ENCODE measurements at regions not wholly inside any gene's neighbourhood (a gene's known extent, or its start where the extent isn't known, plus 50 kb on each side); places are given as distances from the start of the nearest gene placed in this dataset.

DNA sequence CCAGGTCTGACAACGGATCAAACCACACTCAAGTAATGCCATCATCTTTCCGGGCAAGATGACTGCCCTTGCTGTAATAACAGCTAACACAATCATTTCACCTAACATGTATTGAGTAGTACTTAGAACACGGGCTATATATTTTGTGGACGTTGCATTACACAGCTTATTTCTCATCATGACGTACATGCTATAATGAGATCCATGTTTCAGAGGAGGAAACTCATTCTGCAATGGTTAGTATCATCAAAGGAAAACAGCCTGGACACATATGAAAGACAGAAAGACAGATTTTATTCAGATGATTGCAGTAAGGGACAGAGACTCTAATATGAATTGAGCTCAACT lies 446.7 kb downstream of the HS3ST3B1 start (continued):
- TF ChIP-seq, protein P1, sequence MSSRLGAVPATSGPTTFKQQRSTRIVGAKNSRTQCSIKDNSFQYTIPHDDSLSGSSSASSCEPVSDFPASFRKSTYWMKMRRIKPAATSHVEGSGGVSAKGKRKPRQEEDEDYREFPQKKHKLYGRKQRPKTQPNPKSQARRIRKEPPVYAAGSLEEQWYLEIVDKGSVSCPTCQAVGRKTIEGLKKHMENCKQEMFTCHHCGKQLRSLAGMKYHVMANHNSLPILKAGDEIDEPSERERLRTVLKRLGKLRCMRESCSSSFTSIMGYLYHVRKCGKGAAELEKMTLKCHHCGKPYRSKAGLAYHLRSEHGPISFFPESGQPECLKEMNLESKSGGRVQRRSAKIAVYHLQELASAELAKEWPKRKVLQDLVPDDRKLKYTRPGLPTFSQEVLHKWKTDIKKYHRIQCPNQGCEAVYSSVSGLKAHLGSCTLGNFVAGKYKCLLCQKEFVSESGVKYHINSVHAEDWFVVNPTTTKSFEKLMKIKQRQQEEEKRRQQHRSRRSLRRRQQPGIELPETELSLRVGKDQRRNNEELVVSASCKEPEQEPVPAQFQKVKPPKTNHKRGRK (CRISPR knock-in tag; IDR thresholded peaks at IDR 0.05) = no peak
- no peak for TF ChIP-seq ZNF850 (CRISPR knock-in tag; conservative IDR thresholded peaks at IDR 0.05)

DNA sequence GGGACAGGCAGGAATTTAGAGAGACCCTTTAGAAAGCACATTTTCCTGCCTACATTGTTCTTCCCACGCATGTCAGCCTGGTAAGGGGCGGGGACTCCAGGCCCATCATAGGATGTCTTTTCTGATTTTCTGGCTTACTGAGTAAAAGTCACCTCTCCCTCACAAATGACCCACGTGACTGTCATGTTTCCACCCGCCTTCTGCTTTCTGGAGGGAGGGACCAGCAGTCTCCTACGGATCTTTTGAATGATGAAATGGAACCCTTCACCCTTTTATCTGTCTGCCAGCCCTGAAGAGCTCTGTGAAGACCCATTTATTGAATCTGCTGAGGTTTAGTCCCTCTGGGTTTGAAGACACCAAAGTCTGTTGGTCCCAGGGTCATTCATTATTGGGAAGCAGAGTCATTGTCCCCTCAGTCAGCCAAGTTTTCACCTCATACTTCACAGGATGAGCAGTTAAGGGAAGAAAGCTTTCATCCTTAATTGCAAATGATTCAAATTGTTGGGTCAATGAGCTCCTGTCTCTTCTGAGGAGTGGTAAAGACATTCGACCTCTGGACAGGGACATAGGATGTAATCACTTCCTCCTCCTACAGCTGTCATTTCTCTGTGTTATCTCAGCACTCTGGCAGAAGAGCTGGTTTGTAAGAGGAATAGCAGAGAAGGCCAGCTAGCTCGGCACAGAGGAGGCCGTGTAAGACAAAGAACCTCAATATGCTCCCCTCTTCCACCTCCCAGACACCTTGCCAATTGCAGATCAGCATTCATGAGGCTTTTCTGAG lies 446.1 kb downstream of the HS3ST3B1 start:
- intact Hi-C loops (cut with micrococcal nuclease; ENCODE audit: unreplicated experiment) (no loop called here), in situ Hi-C loops (cut with HindIII; ENCODE audit: extremely low pct_ligation_motif_present, low pct_unique_long_range_greater_than_20kb) (no loop called here)
- 7% methylated on average over 7 of the region's 8 CpGs for WGBS (ENCODE audit: low lambda C conversion rate)
- Histone ChIP-seq H3K4me3 (replicated peaks in 1 of 3; ENCODE audit: insufficient read depth in 1 of 3, low read depth in 2 of 3, low read length in 3 of 3) (no peak overlapping the region), H3K9me3 (ENCODE audit: low read length) (no peaks in the 10 kb centered on the region), H3K9ac (ENCODE audit: insufficient read depth, low read depth, low read length) (0 out of 2 replicates have a peak overlapping the region, but pooled peaks have one; percentile 5), H3K4me2 (ENCODE audit: low read depth, low read length) (no peak overlapping the region), H3K79me2 (ENCODE audit: insufficient read depth, low read length) (no peaks in the 10 kb centered on the region), H3K27ac (ENCODE audit: extremely low read length, insufficient read depth, low read length) (no peak overlapping the region), H3K4me1 (ENCODE audit: insufficient read depth, low read length) (0 out of 2 replicates have a peak, but pooled peaks cover 6% of the 10 kb centered on the region), H2AFZ (ENCODE audit: low read length) (no peak overlapping the region), H4K20me1 (ENCODE audit: insufficient read depth, low read length) (no peaks in the 10 kb centered on the region), H3K27me3 (ENCODE audit: control insufficient read depth in 1 of 2, insufficient read depth in 2 of 2, low read length in 2 of 2) (peaks cover 1 to 8% of the 10 kb centered on the region in 2 experiments; a peak in 2 of 5 replicates), H3K36me3 (replicated peaks in 1 of 2; ENCODE audit: control insufficient read depth in 1 of 2, insufficient read depth in 2 of 2, low read length in 2 of 2) (no peaks in the 10 kb centered on the region)
- no peak for DNase-seq (ENCODE audit: low spot score)
- POLR2A ChIA-PET = no interaction called here
- CTCF ChIA-PET (ENCODE audit: low intra/inter-chr PET ratio, low total read pairs) = no interaction called here
- no peak for FAIRE-seq
- no TSS peak for BruUV-seq (replicated peaks)
- no peak for ATAC-seq
- TF ChIP-seq, protein P2, sequence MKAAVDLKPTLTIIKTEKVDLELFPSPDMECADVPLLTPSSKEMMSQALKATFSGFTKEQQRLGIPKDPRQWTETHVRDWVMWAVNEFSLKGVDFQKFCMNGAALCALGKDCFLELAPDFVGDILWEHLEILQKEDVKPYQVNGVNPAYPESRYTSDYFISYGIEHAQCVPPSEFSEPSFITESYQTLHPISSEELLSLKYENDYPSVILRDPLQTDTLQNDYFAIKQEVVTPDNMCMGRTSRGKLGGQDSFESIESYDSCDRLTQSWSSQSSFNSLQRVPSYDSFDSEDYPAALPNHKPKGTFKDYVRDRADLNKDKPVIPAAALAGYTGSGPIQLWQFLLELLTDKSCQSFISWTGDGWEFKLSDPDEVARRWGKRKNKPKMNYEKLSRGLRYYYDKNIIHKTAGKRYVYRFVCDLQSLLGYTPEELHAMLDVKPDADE (CRISPR knock-in tag; IDR thresholded peaks at IDR 0.05) = no peak
- TF ChIP-seq KDM4B (CRISPR knock-in tag; IDR thresholded peaks at IDR 0.05) = no peak
- no peak for TF ChIP-seq ZNF354B (CRISPR knock-in tag; IDR thresholded peaks at IDR 0.05)
- TF ChIP-seq HOXD1 (CRISPR knock-in tag; IDR thresholded peaks at IDR 0.05) = no peak
- no peak for TF ChIP-seq ZNF605 (CRISPR knock-in tag; IDR thresholded peaks at IDR 0.05)
- TF ChIP-seq, protein P3, sequence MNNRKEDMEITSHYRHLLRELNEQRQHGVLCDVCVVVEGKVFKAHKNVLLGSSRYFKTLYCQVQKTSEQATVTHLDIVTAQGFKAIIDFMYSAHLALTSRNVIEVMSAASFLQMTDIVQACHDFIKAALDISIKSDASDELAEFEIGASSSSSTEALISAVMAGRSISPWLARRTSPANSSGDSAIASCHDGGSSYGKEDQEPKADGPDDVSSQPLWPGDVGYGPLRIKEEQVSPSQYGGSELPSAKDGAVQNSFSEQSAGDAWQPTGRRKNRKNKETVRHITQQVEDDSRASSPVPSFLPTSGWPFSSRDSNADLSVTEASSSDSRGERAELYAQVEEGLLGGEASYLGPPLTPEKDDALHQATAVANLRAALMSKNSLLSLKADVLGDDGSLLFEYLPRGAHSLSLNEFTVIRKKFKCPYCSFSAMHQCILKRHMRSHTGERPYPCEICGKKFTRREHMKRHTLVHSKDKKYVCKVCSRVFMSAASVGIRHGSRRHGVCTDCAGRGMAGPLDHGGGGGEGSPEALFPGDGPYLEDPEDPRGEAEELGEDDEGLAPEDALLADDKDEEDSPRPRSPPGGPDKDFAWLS (CRISPR knock-in tag; IDR thresholded peaks at IDR 0.05; ENCODE audit: borderline replicate concordance) = no peak
- TF ChIP-seq RARA (CRISPR knock-in tag; IDR thresholded peaks at IDR 0.05) = no peak
- TF ChIP-seq, protein P4, sequence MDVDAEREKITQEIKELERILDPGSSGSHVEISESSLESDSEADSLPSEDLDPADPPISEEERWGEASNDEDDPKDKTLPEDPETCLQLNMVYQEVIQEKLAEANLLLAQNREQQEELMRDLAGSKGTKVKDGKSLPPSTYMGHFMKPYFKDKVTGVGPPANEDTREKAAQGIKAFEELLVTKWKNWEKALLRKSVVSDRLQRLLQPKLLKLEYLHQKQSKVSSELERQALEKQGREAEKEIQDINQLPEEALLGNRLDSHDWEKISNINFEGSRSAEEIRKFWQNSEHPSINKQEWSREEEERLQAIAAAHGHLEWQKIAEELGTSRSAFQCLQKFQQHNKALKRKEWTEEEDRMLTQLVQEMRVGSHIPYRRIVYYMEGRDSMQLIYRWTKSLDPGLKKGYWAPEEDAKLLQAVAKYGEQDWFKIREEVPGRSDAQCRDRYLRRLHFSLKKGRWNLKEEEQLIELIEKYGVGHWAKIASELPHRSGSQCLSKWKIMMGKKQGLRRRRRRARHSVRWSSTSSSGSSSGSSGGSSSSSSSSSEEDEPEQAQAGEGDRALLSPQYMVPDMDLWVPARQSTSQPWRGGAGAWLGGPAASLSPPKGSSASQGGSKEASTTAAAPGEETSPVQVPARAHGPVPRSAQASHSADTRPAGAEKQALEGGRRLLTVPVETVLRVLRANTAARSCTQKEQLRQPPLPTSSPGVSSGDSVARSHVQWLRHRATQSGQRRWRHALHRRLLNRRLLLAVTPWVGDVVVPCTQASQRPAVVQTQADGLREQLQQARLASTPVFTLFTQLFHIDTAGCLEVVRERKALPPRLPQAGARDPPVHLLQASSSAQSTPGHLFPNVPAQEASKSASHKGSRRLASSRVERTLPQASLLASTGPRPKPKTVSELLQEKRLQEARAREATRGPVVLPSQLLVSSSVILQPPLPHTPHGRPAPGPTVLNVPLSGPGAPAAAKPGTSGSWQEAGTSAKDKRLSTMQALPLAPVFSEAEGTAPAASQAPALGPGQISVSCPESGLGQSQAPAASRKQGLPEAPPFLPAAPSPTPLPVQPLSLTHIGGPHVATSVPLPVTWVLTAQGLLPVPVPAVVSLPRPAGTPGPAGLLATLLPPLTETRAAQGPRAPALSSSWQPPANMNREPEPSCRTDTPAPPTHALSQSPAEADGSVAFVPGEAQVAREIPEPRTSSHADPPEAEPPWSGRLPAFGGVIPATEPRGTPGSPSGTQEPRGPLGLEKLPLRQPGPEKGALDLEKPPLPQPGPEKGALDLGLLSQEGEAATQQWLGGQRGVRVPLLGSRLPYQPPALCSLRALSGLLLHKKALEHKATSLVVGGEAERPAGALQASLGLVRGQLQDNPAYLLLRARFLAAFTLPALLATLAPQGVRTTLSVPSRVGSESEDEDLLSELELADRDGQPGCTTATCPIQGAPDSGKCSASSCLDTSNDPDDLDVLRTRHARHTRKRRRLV (CRISPR knock-in tag; IDR thresholded peaks at IDR 0.05) = no peak
- TF ChIP-seq TAF1 (CRISPR knock-in tag; IDR thresholded peaks at IDR 0.05) = no peak
- TF ChIP-seq NR2F1 (CRISPR knock-in tag; IDR thresholded peaks at IDR 0.05) = no peak

Data from HepG2 (cell line).